OCI-LY3 (cell line): ENCODE measurements at regions not wholly inside any gene's neighbourhood (a gene's known extent, or its start where the extent isn't known, plus 50 kb on each side); places are given as distances from the start of the nearest gene placed in this dataset.

Source experiments
- H2AFZ ChIP-seq: fragments of 200-600, 300-600 bp; shearing (Covaris generic); 2 replicates; pipeline ENCODE4 v1.6.0; 2014; ENCODE audit warnings: antibody characterized with exemption, low read depth, low read length
- H3K27ac ChIP-seq: fragments of 200-600, 300-600 bp; sonication (generic); 2 replicates; pipeline ENCODE4 v1.5.1; 2014; ENCODE audit warnings: mild to moderate bottlenecking, low read length, moderate library complexity, mixed read lengths
- H3K27me3 ChIP-seq: fragments of 200-600, 300-600 bp; sonication (generic); 2 replicates; pipeline ENCODE4 v1.6.1; 2014; ENCODE audit warnings: low read depth, low read length, mixed read lengths
- H3K36me3 ChIP-seq: fragments of 200-600, 300-600 bp; sonication (generic); replicated peaks from 2 replicates; pipeline ENCODE3; 2014; ENCODE audit warnings: low read depth, low read length, mixed read lengths
- H3K4me1 ChIP-seq: fragments of 300-600, 200-600 bp; sonication (generic); 2 replicates; pipeline ENCODE4 v1.6.1; 2014; ENCODE audit warnings: low read length, mixed read lengths
- H3K4me2 ChIP-seq: fragments of 200-600, 300-600 bp; sonication (generic); 2 replicates; pipeline ENCODE4 v1.6.1; 2014; ENCODE audit warnings: low read length, mixed read lengths
- H3K4me3 ChIP-seq: fragments of 300-600, 200-600 bp; sonication (generic); 2 replicates; pipeline ENCODE4 v1.5.1; 2014; ENCODE audit warnings: antibody characterized with exemption, mild to moderate bottlenecking, low read length, moderate library complexity
- H3K79me2 ChIP-seq: fragments of 300-600, 200-600 bp; shearing (Covaris generic); 2 replicates; pipeline ENCODE4 v1.6.1; 2014; ENCODE audit warnings: mild to moderate bottlenecking, low read length, mixed read lengths
- H3K9ac ChIP-seq: fragments of 300-600, 200-600 bp; shearing (Covaris generic); 2 replicates; pipeline ENCODE4 v1.6.0; 2014; ENCODE audit warnings: mild to moderate bottlenecking, low read length, moderate library complexity
- H3K9me3 ChIP-seq: fragments of 200-600, 300-600 bp; shearing (Covaris generic); 2 replicates; pipeline ENCODE4 v1.6.1; 2014; ENCODE audit warnings: low read length, mixed read lengths; ENCODE audit not compliant: insufficient read depth
- H4K20me1 ChIP-seq: fragments of 200-600, 300-600 bp; sonication (generic); 2 replicates; pipeline ENCODE4 v1.6.1; 2016; ENCODE audit warnings: low read length, mixed read lengths; ENCODE audit not compliant: insufficient read depth
- CTCF ChIP-seq: fragments of 200-600, 300-600 bp; sonication (generic); IDR thresholded peaks from 2 replicates; pipeline ENCODE4 v1.5.1; 2014; ENCODE audit warnings: antibody characterized with exemption, low read length, low read depth
- EZH2phosphoT487 ChIP-seq: fragments of 200-600 bp; shearing (Covaris generic); IDR thresholded peaks from 2 replicates; pipeline ENCODE4 v1.6.1; 2018; ENCODE audit warnings: antibody characterized with exemption, mixed run types, low read depth

GRCh38 chr18:24825397-24825796, 365.0 kb downstream of the HRH4 start:
- Histone ChIP-seq H3K4me2 (no peak overlapping the region), H3K27ac (no peak overlapping the region), H3K36me3 (no peaks in the 10 kb centered on the region), H3K9ac (no peak overlapping the region), H3K4me3 (no peak overlapping the region), H3K27me3 (no peaks in the 10 kb centered on the region), H3K4me1 (no peaks in the 10 kb centered on the region), H3K79me2 (no peaks in the 10 kb centered on the region), H4K20me1 (no peaks in the 10 kb centered on the region), H3K9me3 (no peaks in the 10 kb centered on the region), H2AFZ (no peak overlapping the region)
- TF ChIP-seq CTCF (no peak), EZH2phosphoT487 (no peak)

GRCh38 chr18:24826605-24827004, 366.2 kb downstream of the HRH4 start:
- H3K4me2 ChIP-seq = no peak overlapping the region
- no peaks in the 10 kb centered on the region for H3K27me3 ChIP-seq
- no peaks in the 10 kb centered on the region for H3K4me1 ChIP-seq
- no peak overlapping the region for H3K9ac ChIP-seq
- no peak overlapping the region for H3K27ac ChIP-seq
- H3K79me2 ChIP-seq = no peaks in the 10 kb centered on the region
- H2AFZ ChIP-seq = no peak overlapping the region
- no peak overlapping the region for H3K4me3 ChIP-seq
- TF ChIP-seq EZH2phosphoT487 (no peak), CTCF (no peak)
- H4K20me1 ChIP-seq = no peaks in the 10 kb centered on the region
- no peaks in the 10 kb centered on the region for H3K36me3 ChIP-seq
- no peaks in the 10 kb centered on the region for H3K9me3 ChIP-seq

- Histone ChIP-seq H3K4me2 (no peak overlapping the region), H3K9ac (no peak overlapping the region), H3K9me3 (no peaks in the 10 kb centered on the region), H4K20me1 (no peaks in the 10 kb centered on the region), H3K4me3 (no peak overlapping the region), H3K79me2 (no peaks in the 10 kb centered on the region), H2AFZ (no peak overlapping the region), H3K36me3 (no peaks in the 10 kb centered on the region), H3K4me1 (no peaks in the 10 kb centered on the region), H3K27ac (no peak overlapping the region), H3K27me3 (no peaks in the 10 kb centered on the region)
- TF ChIP-seq CTCF (no peak), EZH2phosphoT487 (no peak)
These were observed 367.1 kb downstream of the HRH4 start for GRCh38 chr18:24827501-24827900.

- no peaks in the 10 kb centered on the region for H3K27me3 ChIP-seq
- no peaks in the 10 kb centered on the region for H3K36me3 ChIP-seq
- H4K20me1 ChIP-seq = no peaks in the 10 kb centered on the region
- H3K27ac ChIP-seq = no peak overlapping the region
- no peaks in the 10 kb centered on the region for H3K4me1 ChIP-seq
- no peak overlapping the region for H3K9ac ChIP-seq
- H3K4me2 ChIP-seq = no peak overlapping the region
- TF ChIP-seq CTCF = no peak
- no peak for TF ChIP-seq EZH2phosphoT487
- no peaks in the 10 kb centered on the region for H3K79me2 ChIP-seq
- H2AFZ ChIP-seq = no peak overlapping the region
- no peaks in the 10 kb centered on the region for H3K9me3 ChIP-seq
- no peak overlapping the region for H3K4me3 ChIP-seq
These were observed 370.6 kb downstream of the HRH4 start for GRCh38 chr18:24831081-24831480.
